ENCODE measurements at regions not wholly inside any gene's neighbourhood (a gene's known extent, or its start where the extent isn't known, plus 50 kb on each side); places are given as distances from the start of the nearest gene placed in this dataset. TPM values are rescaled to one million over a fixed set of nuclear protein-coding genes. Genes with fewer than 3 reads are reported as not detected.

GRCh38 chr9:101795147-101795546 lies 56.7 kb upstream of the GRIN3A start:
- DNase-seq = no peak
- H3K4me1 ChIP-seq = no peaks in the 10 kb centered on the region
- no peak overlapping the region for H3K27ac ChIP-seq
- H3K36me3 ChIP-seq = no peaks in the 10 kb centered on the region
- no peaks in the 10 kb centered on the region for H3K27me3 ChIP-seq
- TF ChIP-seq CTCF (IDR thresholded peaks at IDR 0.05) (no peak), POLR2A (IDR thresholded peaks at IDR 0.05) (no peak)
- no peaks in the 10 kb centered on the region for H3K9me3 ChIP-seq
- intact Hi-C loops (cut with DNase I; ENCODE audit: low total_unique reads) = no loop called here
- no peak overlapping the region for H3K4me3 ChIP-seq

GRCh38 chr9:101792475-101792874 lies 54.0 kb upstream of the GRIN3A start:
- Histone ChIP-seq H3K9me3 (no peaks in the 10 kb centered on the region), H3K4me1 (no peaks in the 10 kb centered on the region), H3K4me3 (no peak overlapping the region), H3K36me3 (no peaks in the 10 kb centered on the region), H3K27ac (no peak overlapping the region), H3K27me3 (no peaks in the 10 kb centered on the region)
- TF ChIP-seq CTCF (IDR thresholded peaks at IDR 0.05) (no peak), POLR2A (IDR thresholded peaks at IDR 0.05) (no peak)
- intact Hi-C loops (cut with DNase I; ENCODE audit: low total_unique reads) = no loop called here
- DNase-seq = no peak

GRCh38 chr9:101791938-101792337 lies 53.5 kb upstream of the GRIN3A start:
- no peaks in the 10 kb centered on the region for H3K9me3 ChIP-seq
- H3K36me3 ChIP-seq = no peaks in the 10 kb centered on the region
- no peak for DNase-seq
- H3K27ac ChIP-seq = no peak overlapping the region
- intact Hi-C loops (cut with DNase I; ENCODE audit: low total_unique reads) = no loop called here
- H3K4me3 ChIP-seq = no peak overlapping the region
- no peak for TF ChIP-seq POLR2A (IDR thresholded peaks at IDR 0.05)
- no peak for TF ChIP-seq CTCF (IDR thresholded peaks at IDR 0.05)
- no peaks in the 10 kb centered on the region for H3K27me3 ChIP-seq
- no peaks in the 10 kb centered on the region for H3K4me1 ChIP-seq

GRCh38 chr9:101791533-101791932 lies 53.1 kb upstream of the GRIN3A start:
- H3K27me3 ChIP-seq = no peaks in the 10 kb centered on the region
- TF ChIP-seq CTCF (IDR thresholded peaks at IDR 0.05) (no peak), POLR2A (IDR thresholded peaks at IDR 0.05) (no peak)
- no peak for DNase-seq
- intact Hi-C loops (cut with DNase I; ENCODE audit: low total_unique reads) = no loop called here
- H3K4me3 ChIP-seq = no peak overlapping the region
- no peak overlapping the region for H3K27ac ChIP-seq
- H3K4me1 ChIP-seq = no peaks in the 10 kb centered on the region
- no peaks in the 10 kb centered on the region for H3K9me3 ChIP-seq
- no peaks in the 10 kb centered on the region for H3K36me3 ChIP-seq

Small RNAs in the stretch of these regions (small RNA-seq; reads per million reads assigned to genes)
- not detected for gene RNU6-329P

All from uterus (tissue), 3 donors.